HG02981 (cell line): ENCODE measurements at regions not wholly inside any gene's neighbourhood (a gene's known extent, or its start where the extent isn't known, plus 50 kb on each side); places are given as distances from the start of the nearest gene placed in this dataset.

ENCODE experiments used
- ATAC-seq: cut with Tn5 transposase; IDR thresholded peaks from one replicate; pipeline ENCODE4 v1.9.1; 2021; ENCODE audit warnings: mild to moderate bottlenecking, moderate library complexity; ENCODE audit not compliant: unreplicated experiment

GRCh38 chr5:173529861-173530260 is 86.6 kb downstream of the BOD1 start:
- ATAC-seq = no peak

- no peak for ATAC-seq
Observed at GRCh38 chr5:173527671-173528070, 88.8 kb downstream of the BOD1 start.

GRCh38 chr5:173524136-173524535 is 92.3 kb downstream of the BOD1 start:
- ATAC-seq = no peak

GRCh38 chr5:173523388-173523787 is 93.1 kb downstream of the BOD1 start:
- ATAC-seq = no peak

GRCh38 chr5:173522518-173522917 is 93.9 kb downstream of the BOD1 start:
- no peak for ATAC-seq

GRCh38 chr5:173518856-173519255 is 97.6 kb downstream of the BOD1 start:
- no peak for ATAC-seq

GRCh38 chr5:173517648-173518047 is 98.8 kb downstream of the BOD1 start:
- no peak for ATAC-seq

GRCh38 chr5:173515526-173515925 is 100.9 kb downstream of the BOD1 start:
- ATAC-seq = no peak

- no peak for ATAC-seq
Observed at GRCh38 chr5:173514661-173515060, 101.8 kb downstream of the BOD1 start.

- ATAC-seq = no peak
Observed at GRCh38 chr5:173513521-173513991, 102.9 kb downstream of the BOD1 start.

- no peak for ATAC-seq
Observed at GRCh38 chr5:173512637-173513435, 103.6 kb downstream of the BOD1 start.

GRCh38 chr5:173509060-173509459 is 107.4 kb downstream of the BOD1 start:
- ATAC-seq = no peak

- ATAC-seq = no peak
Observed at GRCh38 chr5:173507171-173507570, 109.3 kb downstream of the BOD1 start.

GRCh38 chr5:173505634-173506033 is 110.8 kb downstream of the BOD1 start:
- ATAC-seq = no peak

- ATAC-seq = no peak
Observed at GRCh38 chr5:173501922-173502321, 114.5 kb downstream of the BOD1 start.

- ATAC-seq = no peak
Observed at GRCh38 chr5:173501271-173501670, 115.2 kb downstream of the BOD1 start.

GRCh38 chr5:173500213-173500560 is 116.3 kb downstream of the BOD1 start:
- no peak for ATAC-seq

GRCh38 chr5:173499471-173500212 is 116.8 kb downstream of the BOD1 start:
- ATAC-seq = no peak

GRCh38 chr5:173498739-173499470 is 117.5 kb downstream of the BOD1 start:
- no peak for ATAC-seq

- no peak for ATAC-seq
Observed at GRCh38 chr5:173498286-173498685, 118.2 kb downstream of the BOD1 start.

GRCh38 chr5:173497685-173498084 is 118.8 kb downstream of the BOD1 start:
- ATAC-seq = no peak

- no peak for ATAC-seq
Observed at GRCh38 chr5:173496883-173497255, 119.6 kb downstream of the BOD1 start.
